ENCODE measurements at regions not wholly inside any gene's neighbourhood (a gene's known extent, or its start where the extent isn't known, plus 50 kb on each side); places are given as distances from the start of the nearest gene placed in this dataset.

DNA sequence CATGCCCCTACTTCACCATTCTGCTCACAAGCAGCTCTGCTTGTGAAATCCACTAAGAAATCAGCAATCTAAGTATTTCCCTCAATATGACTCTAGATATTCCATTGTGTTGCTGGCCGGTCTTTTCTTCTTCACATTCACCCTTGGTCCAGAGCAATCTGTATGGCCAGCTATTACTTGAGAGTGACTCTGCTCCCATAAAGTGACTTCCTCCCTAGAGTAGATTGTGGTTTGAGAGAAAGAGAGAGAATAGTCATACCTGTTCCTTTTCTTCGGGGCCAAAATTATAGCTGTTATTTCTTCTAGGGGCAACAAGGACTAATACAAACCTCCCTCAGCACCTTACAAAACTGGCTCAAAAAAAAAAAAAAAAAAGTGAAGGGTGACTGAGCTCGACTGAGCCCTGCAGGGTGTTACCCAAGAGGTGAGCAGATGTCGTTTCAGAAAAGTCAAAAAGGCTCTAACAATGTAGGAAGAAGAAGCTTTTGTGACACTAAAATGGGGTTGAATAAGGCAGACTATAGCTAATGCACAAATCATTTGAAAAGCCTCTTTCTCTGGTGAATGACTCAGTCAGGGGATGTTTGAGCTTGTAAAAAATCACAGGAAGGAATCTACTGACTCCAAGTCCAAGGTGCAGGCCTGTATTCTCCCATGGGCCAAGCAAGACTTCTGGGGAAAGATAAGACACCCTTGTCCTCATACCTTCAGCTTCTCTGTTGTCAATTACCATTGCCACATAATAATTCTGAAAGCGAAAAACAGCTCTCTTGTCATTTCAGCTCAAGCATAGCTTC lies 161.0 kb upstream of the SLC24A5 start:
- no peaks in the 10 kb centered on the region for H3K9me2 ChIP-seq (ENCODE audit: insufficient read depth, low read length)
- no peak overlapping the region for H3K27ac ChIP-seq (ENCODE audit: low read length)
- H2AFZ ChIP-seq (ENCODE audit: low read depth, low read length), result no peak overlapping the region
- H3K9ac ChIP-seq (ENCODE audit: low read length), result no peak overlapping the region
- no peak overlapping the region for H3K4me2 ChIP-seq (ENCODE audit: low read length)
- no peaks in the 10 kb centered on the region for H4K20me1 ChIP-seq (ENCODE audit: insufficient read depth)
- H3K36me3 ChIP-seq (ENCODE audit: insufficient read depth, low read length), result no peaks in the 10 kb centered on the region
- H3K79me2 ChIP-seq (replicated peaks; ENCODE audit: insufficient read depth, low read length), result no peaks in the 10 kb centered on the region
- no peak for TF ChIP-seq POLR2AphosphoS5 (IDR thresholded peaks at IDR 0.05)
- TF ChIP-seq EP300 (conservative IDR thresholded peaks at IDR 0.05; ENCODE audit: poor library complexity, severe bottlenecking), result no peak
- TF ChIP-seq, protein P1, sequence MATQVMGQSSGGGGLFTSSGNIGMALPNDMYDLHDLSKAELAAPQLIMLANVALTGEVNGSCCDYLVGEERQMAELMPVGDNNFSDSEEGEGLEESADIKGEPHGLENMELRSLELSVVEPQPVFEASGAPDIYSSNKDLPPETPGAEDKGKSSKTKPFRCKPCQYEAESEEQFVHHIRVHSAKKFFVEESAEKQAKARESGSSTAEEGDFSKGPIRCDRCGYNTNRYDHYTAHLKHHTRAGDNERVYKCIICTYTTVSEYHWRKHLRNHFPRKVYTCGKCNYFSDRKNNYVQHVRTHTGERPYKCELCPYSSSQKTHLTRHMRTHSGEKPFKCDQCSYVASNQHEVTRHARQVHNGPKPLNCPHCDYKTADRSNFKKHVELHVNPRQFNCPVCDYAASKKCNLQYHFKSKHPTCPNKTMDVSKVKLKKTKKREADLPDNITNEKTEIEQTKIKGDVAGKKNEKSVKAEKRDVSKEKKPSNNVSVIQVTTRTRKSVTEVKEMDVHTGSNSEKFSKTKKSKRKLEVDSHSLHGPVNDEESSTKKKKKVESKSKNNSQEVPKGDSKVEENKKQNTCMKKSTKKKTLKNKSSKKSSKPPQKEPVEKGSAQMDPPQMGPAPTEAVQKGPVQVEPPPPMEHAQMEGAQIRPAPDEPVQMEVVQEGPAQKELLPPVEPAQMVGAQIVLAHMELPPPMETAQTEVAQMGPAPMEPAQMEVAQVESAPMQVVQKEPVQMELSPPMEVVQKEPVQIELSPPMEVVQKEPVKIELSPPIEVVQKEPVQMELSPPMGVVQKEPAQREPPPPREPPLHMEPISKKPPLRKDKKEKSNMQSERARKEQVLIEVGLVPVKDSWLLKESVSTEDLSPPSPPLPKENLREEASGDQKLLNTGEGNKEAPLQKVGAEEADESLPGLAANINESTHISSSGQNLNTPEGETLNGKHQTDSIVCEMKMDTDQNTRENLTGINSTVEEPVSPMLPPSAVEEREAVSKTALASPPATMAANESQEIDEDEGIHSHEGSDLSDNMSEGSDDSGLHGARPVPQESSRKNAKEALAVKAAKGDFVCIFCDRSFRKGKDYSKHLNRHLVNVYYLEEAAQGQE (IDR thresholded peaks at IDR 0.05; ENCODE audit: borderline replicate concordance), result no peak
- TF ChIP-seq SMC3 (conservative IDR thresholded peaks at IDR 0.05; ENCODE audit: poor library complexity), result no peak
- TF ChIP-seq TAF1 (IDR thresholded peaks at IDR 0.05; ENCODE audit: low read depth), result no peak
- H3K4me3 ChIP-seq (ENCODE audit: low read length), result no peak overlapping the region
- no peaks in the 10 kb centered on the region for H3F3A ChIP-seq (ENCODE audit: insufficient read depth, low read length, poor library complexity, severe bottlenecking)
- H3K9me3 ChIP-seq (ENCODE audit: low read length), result no peaks in the 10 kb centered on the region
- no peaks in the 10 kb centered on the region for H3K27me3 ChIP-seq (ENCODE audit: insufficient read depth, low read depth, low read length)

DNA sequence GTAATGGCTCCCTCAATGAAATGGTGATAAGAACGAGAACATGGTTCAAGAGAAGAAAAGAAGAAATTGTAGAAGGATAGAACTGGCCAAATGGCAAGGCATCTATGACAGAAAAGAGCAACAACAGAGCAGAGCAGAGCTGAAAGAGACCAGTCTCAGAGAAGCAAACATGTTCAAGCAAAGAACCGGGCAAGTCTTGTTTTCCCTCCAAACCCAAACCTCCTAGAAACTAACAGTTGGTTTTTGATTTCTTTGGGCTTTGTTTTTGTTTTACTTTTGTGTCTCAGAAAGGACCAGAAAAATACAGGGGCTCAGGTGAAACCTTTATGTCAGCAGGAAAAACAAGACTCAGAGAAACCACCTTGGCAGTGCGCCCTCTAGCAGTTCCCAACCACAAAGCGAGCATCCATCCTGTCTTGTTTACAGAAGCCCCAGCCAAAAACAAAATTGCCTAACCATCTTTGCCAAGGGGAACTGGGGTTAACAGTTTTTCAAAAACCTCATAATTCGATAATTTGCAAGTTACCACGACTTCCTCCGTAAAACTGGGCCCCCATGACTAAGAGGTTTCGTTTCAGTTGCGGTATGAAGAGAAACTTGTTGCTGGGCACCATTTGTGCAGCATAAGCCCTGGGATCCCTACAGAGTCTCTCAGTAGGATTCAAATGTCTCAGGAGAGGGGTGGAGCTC lies 159.2 kb upstream of the SLC24A5 start:
- Histone ChIP-seq H3K27me3 (ENCODE audit: insufficient read depth, low read depth, low read length) (no peaks in the 10 kb centered on the region), H3K9me3 (ENCODE audit: low read length) (no peaks in the 10 kb centered on the region), H2AFZ (ENCODE audit: low read depth, low read length) (no peak overlapping the region), H3K4me3 (ENCODE audit: low read length) (no peak overlapping the region), H3K27ac (ENCODE audit: low read length) (no peak overlapping the region), H3K9ac (ENCODE audit: low read length) (no peak overlapping the region), H3K4me2 (ENCODE audit: low read length) (no peak overlapping the region), H3K79me2 (replicated peaks; ENCODE audit: insufficient read depth, low read length) (no peaks in the 10 kb centered on the region), H3K36me3 (ENCODE audit: insufficient read depth, low read length) (no peaks in the 10 kb centered on the region), H3K9me2 (ENCODE audit: insufficient read depth, low read length) (no peaks in the 10 kb centered on the region), H3F3A (ENCODE audit: insufficient read depth, low read length, poor library complexity, severe bottlenecking) (no peaks in the 10 kb centered on the region), H4K20me1 (ENCODE audit: insufficient read depth) (no peaks in the 10 kb centered on the region)
- TF ChIP-seq SMC3 (conservative IDR thresholded peaks at IDR 0.05; ENCODE audit: poor library complexity), result no peak
- TF ChIP-seq EZH2 (IDR thresholded peaks at IDR 0.05; ENCODE audit: borderline replicate concordance, insufficient read depth, low read length, poor library complexity, severe bottlenecking), result no peak
- TF ChIP-seq RAD21 (conservative IDR thresholded peaks at IDR 0.05), result no peak
- TF ChIP-seq, protein P1 (IDR thresholded peaks at IDR 0.05; ENCODE audit: borderline replicate concordance), result no peak
- TF ChIP-seq TAF1 (IDR thresholded peaks at IDR 0.05; ENCODE audit: low read depth), result no peak
- no peak for TF ChIP-seq POLR2AphosphoS5 (IDR thresholded peaks at IDR 0.05)
- TF ChIP-seq MXI1 (conservative IDR thresholded peaks at IDR 0.05; ENCODE audit: poor library complexity, severe bottlenecking), result no peak
- TF ChIP-seq, protein P2, sequence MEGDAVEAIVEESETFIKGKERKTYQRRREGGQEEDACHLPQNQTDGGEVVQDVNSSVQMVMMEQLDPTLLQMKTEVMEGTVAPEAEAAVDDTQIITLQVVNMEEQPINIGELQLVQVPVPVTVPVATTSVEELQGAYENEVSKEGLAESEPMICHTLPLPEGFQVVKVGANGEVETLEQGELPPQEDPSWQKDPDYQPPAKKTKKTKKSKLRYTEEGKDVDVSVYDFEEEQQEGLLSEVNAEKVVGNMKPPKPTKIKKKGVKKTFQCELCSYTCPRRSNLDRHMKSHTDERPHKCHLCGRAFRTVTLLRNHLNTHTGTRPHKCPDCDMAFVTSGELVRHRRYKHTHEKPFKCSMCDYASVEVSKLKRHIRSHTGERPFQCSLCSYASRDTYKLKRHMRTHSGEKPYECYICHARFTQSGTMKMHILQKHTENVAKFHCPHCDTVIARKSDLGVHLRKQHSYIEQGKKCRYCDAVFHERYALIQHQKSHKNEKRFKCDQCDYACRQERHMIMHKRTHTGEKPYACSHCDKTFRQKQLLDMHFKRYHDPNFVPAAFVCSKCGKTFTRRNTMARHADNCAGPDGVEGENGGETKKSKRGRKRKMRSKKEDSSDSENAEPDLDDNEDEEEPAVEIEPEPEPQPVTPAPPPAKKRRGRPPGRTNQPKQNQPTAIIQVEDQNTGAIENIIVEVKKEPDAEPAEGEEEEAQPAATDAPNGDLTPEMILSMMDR (IDR thresholded peaks at IDR 0.05; ENCODE audit: poor library complexity, severe bottlenecking), result no peak
- no peak for TF ChIP-seq EP300 (conservative IDR thresholded peaks at IDR 0.05; ENCODE audit: poor library complexity, severe bottlenecking)
